ENCODE measurements at regions not wholly inside any gene's neighbourhood (a gene's known extent, or its start where the extent isn't known, plus 50 kb on each side); places are given as distances from the start of the nearest gene placed in this dataset.

- no peak overlapping the region for H3K18ac ChIP-seq (ENCODE audit: extremely low read depth, low read length)
- TF ChIP-seq SAP30 (IDR thresholded peaks at IDR 0.05; ENCODE audit: insufficient read depth, insufficient replicate concordance, low read length) (no peak), KDM4A (IDR thresholded peaks at IDR 0.05; ENCODE audit: low read depth, low read length, severe bottlenecking) (no peak), JUN (IDR thresholded peaks at IDR 0.05; ENCODE audit: low read depth, low read length) (no peak), EP300 (IDR thresholded peaks at IDR 0.05; ENCODE audit: borderline replicate concordance in 1 of 2, low read depth in 2 of 2, low read length in 2 of 2) (no peak), RAD21 (IDR thresholded peaks at IDR 0.05 in 1 of 2, conservative IDR thresholded peaks at IDR 0.05 in 1 of 2; ENCODE audit: low read depth in 2 of 2, low read length in 2 of 2) (no peak), ZNF274 (IDR thresholded peaks at IDR 0.05; ENCODE audit: borderline replicate concordance, extremely low read depth, low read length) (no peak), JUND (IDR thresholded peaks at IDR 0.05; ENCODE audit: low read length) (no peak), CEBPB (IDR thresholded peaks at IDR 0.05; ENCODE audit: low read depth, low read length) (no peak), MAFK (IDR thresholded peaks at IDR 0.05; ENCODE audit: low read depth, low read length) (no peak), SRF (IDR thresholded peaks at IDR 0.05; ENCODE audit: low read depth, low read length) (no peak)
- no peaks in the 10 kb centered on the region for H3K36me3 ChIP-seq (ENCODE audit: control insufficient read depth in 2 of 4, insufficient read depth in 4 of 4, low read length in 3 of 4)
- H3K4me3 ChIP-seq (ENCODE audit: extremely low read depth in 1 of 4, insufficient read depth in 2 of 4, low read depth in 3 of 4, low read length in 4 of 4): no peak overlapping the region
- no peak overlapping the region for H2BK20ac ChIP-seq (ENCODE audit: low read length)
- DNase-seq (ENCODE audit: low read depth in 1 of 2, low spot score in 2 of 2): no peak
- ChIA-PET POLR2A (ENCODE audit: partially characterized antibody) (no interaction called here), CTCF (ENCODE audit: partially characterized antibody) (no interaction called here)
- no peak overlapping the region for H2AFZ ChIP-seq (ENCODE audit: low read length)
- no peak overlapping the region for H3K56ac ChIP-seq (replicated peaks; ENCODE audit: insufficient read length, low read depth, low read length)
- H2BK5ac ChIP-seq (ENCODE audit: low read depth, low read length): no peak overlapping the region
- H3K9ac ChIP-seq (replicated peaks in 1 of 4; ENCODE audit: extremely low read depth in 1 of 4, low read depth in 3 of 4, low read length in 3 of 4): no peak overlapping the region
- no peak overlapping the region for H2BK15ac ChIP-seq (ENCODE audit: low read length)
- no peak overlapping the region for H4K91ac ChIP-seq (replicated peaks; ENCODE audit: insufficient read length, low read length)
- H3K79me1 ChIP-seq (ENCODE audit: low read depth, low read length): no peaks in the 10 kb centered on the region
- H3K4me1 ChIP-seq (replicated peaks in 1 of 4; ENCODE audit: control insufficient read depth in 3 of 4, insufficient read depth in 4 of 4, low read length in 3 of 4): no peaks in the 10 kb centered on the region
- no peaks in the 10 kb centered on the region for H3K9me3 ChIP-seq (ENCODE audit: insufficient read depth in 2 of 2, low read depth in 1 of 2, low read length in 1 of 2)
- H4K8ac ChIP-seq (ENCODE audit: extremely low read depth, insufficient read depth, low read length): no peak overlapping the region
- H4K20me1 ChIP-seq (replicated peaks in 1 of 2; ENCODE audit: control insufficient read depth in 1 of 2, insufficient read depth in 2 of 2, low read length in 2 of 2): no peaks in the 10 kb centered on the region
- no peak overlapping the region for H3K23ac ChIP-seq (ENCODE audit: insufficient read length)
- no peak overlapping the region for H3K27ac ChIP-seq (ENCODE audit: low read depth, low read length)
- H3K14ac ChIP-seq (ENCODE audit: insufficient read length): no peak overlapping the region
- H3K23me2 ChIP-seq (ENCODE audit: low read depth, low read length): no peaks in the 10 kb centered on the region
- no peak overlapping the region for H4K5ac ChIP-seq (ENCODE audit: insufficient read length, low read depth, low read length)
- no peak for FAIRE-seq
- WGBS, 2 experiments (ENCODE audit: extremely low coverage in 1 of 2, insufficient coverage in 1 of 2, insufficient read length in 1 of 2, insufficient replicate concordance in 2 of 2, low coverage in 1 of 2, low lambda C conversion rate in 2 of 2, missing lambda C conversion rate in 1 of 2): 90% methylated on average over 3 of the region's 3 CpGs; no CpG with 5 or more reads in 1 of the 2 experiments
- no peak overlapping the region for H3K4ac ChIP-seq (replicated peaks; ENCODE audit: insufficient read length, low read depth, low read length)
- no peak overlapping the region for H3K4me2 ChIP-seq (ENCODE audit: insufficient read depth in 1 of 2, low read depth in 2 of 2, low read length in 2 of 2)
- no peak overlapping the region for H2BK12ac ChIP-seq (ENCODE audit: low read depth, low read length)
- no peaks in the 10 kb centered on the region for H3K79me2 ChIP-seq (ENCODE audit: control insufficient read depth in 1 of 2, insufficient read depth in 2 of 2, low read length in 2 of 2)
- no peaks in the 10 kb centered on the region for H3K27me3 ChIP-seq (replicated peaks in 1 of 4; ENCODE audit: control insufficient read depth in 3 of 4, extremely low read depth in 1 of 4, insufficient read depth in 3 of 4, low read length in 3 of 4)
- no peak overlapping the region for H2AK5ac ChIP-seq (ENCODE audit: low read depth, low read length)
- H2BK120ac ChIP-seq (replicated peaks; ENCODE audit: low read depth, low read length): no peak overlapping the region
These were observed 807.2 kb downstream of the SLC16A7 start for GRCh38 chr12:60402996-60403395.
